WTC11 (cell line): ENCODE measurements at regions not wholly inside any gene's neighbourhood (a gene's known extent, or its start where the extent isn't known, plus 50 kb on each side); places are given as distances from the start of the nearest gene placed in this dataset.

ENCODE experiments used
- ATAC-seq: fragments of 200-7000 bp; cut with Tn5 transposase; 2 replicates; pipeline ENCODE4 v1.10.0; 2021; ENCODE audit warnings: mild to moderate bottlenecking, moderate library complexity
- CTCF ChIA-PET: fragments of 300-600 bp; sonication (Branson Sonifier 250); formaldehyde crosslinking; loops from one replicate; lab custom pipeline; 2021; ENCODE audit warnings: antibody characterized with exemption; lab: Charles Lee
- POLR2A ChIA-PET: fragments of 350-600 bp; sonication (Branson Sonifier 250); formaldehyde crosslinking; loops from one replicate; lab custom pipeline; 2021; ENCODE audit warnings: antibody characterized with exemption; lab: Charles Lee
- DNase-seq: peaks from one replicate; pipeline ENCODE4 v3.0.0; 2021; ENCODE audit warnings: low spot score
- H3K27ac Mint-ChIP-seq: 2 replicates; pipeline ENCODE4 v1.8.0; 2021; ENCODE audit warnings: mixed read lengths
- H3K27me3 Mint-ChIP-seq: 2 replicates; pipeline ENCODE4 v1.8.0; 2021; ENCODE audit warnings: low read depth, mild to moderate bottlenecking, moderate library complexity, mixed read lengths
- H3K36me3 Mint-ChIP-seq: 2 replicates; pipeline ENCODE4 v1.8.0; 2021; ENCODE audit warnings: mixed read lengths
- H3K4me1 Mint-ChIP-seq: 2 replicates; pipeline ENCODE4 v1.8.0; 2022; ENCODE audit warnings: mixed read lengths
- H3K4me3 Mint-ChIP-seq: 2 replicates; pipeline ENCODE4 v1.8.0; 2021; ENCODE audit warnings: mild to moderate bottlenecking, moderate library complexity, mixed read lengths
- H3K9me3 Mint-ChIP-seq: 2 replicates; pipeline ENCODE4 v1.8.0; 2021; ENCODE audit warnings: mixed read lengths
- CDX4 ChIP-seq: fragments of 250-450 bp; sonication (Bioruptor Pico); IDR thresholded peaks from 2 replicates; pipeline ENCODE4 v1.9.0; 2021; ENCODE audit warnings: moderate library complexity, mild to moderate bottlenecking, inconsistent platforms, borderline replicate concordance
- CREB1 ChIP-seq: sonication (generic); formaldehyde crosslinking; IDR thresholded peaks from 2 replicates; pipeline ENCODE4 v1.8.0; 2023; ENCODE audit warnings: mild to moderate bottlenecking, missing genetic modification reagents
- E2F4 ChIP-seq: sonication (generic); formaldehyde crosslinking; IDR thresholded peaks from 2 replicates; pipeline ENCODE4 v1.8.1; 2022; ENCODE audit warnings: low read depth, mild to moderate bottlenecking, moderate library complexity, missing genetic modification reagents, borderline replicate concordance
- EMX1 ChIP-seq: fragments of 250-450 bp; sonication (Bioruptor Pico); IDR thresholded peaks from 2 replicates; pipeline ENCODE4 v1.8.0; 2021; ENCODE audit warnings: mild to moderate bottlenecking
- ETV6 ChIP-seq: sonication (generic); formaldehyde crosslinking; IDR thresholded peaks from 2 replicates; pipeline ENCODE4 v1.8.1; 2022; ENCODE audit warnings: mild to moderate bottlenecking, missing genetic modification reagents
- IRF2 ChIP-seq: sonication (generic); formaldehyde crosslinking; IDR thresholded peaks from 2 replicates; pipeline ENCODE4 v1.8.0; 2022; ENCODE audit warnings: low read depth, missing genetic modification reagents, borderline replicate concordance
- MXD4 ChIP-seq: fragments of 250-450 bp; sonication (Bioruptor Pico); IDR thresholded peaks from 2 replicates; pipeline ENCODE4 v1.8.0; 2021; ENCODE audit warnings: mild to moderate bottlenecking, moderate library complexity, borderline replicate concordance
- NFATC4 ChIP-seq: fragments of 250-450 bp; sonication (Bioruptor Pico); IDR thresholded peaks from 2 replicates; pipeline ENCODE4 v1.9.0; 2021; ENCODE audit warnings: mild to moderate bottlenecking
- NR2C2 ChIP-seq: sonication (generic); formaldehyde crosslinking; IDR thresholded peaks from 2 replicates; pipeline ENCODE4 v1.8.0; 2022; ENCODE audit warnings: mild to moderate bottlenecking, missing genetic modification reagents
- OVOL2 ChIP-seq: fragments of 250-450 bp; sonication (Bioruptor Pico); IDR thresholded peaks from 2 replicates; pipeline ENCODE4 v1.9.0; 2021; ENCODE audit warnings: mild to moderate bottlenecking, borderline replicate concordance
- PREB ChIP-seq: sonication (generic); formaldehyde crosslinking; IDR thresholded peaks from 2 replicates; pipeline ENCODE4 v1.8.1; 2022; ENCODE audit warnings: mild to moderate bottlenecking, missing genetic modification reagents, moderate library complexity, borderline replicate concordance
- PRRX2 ChIP-seq: fragments of 250-450 bp; sonication (Bioruptor Pico); IDR thresholded peaks from 2 replicates; pipeline ENCODE4 v1.8.0; 2021; ENCODE audit warnings: mild to moderate bottlenecking
- SMAD3 ChIP-seq: sonication (generic); formaldehyde crosslinking; IDR thresholded peaks from 2 replicates; pipeline ENCODE4 v1.8.0; 2022; ENCODE audit warnings: missing genetic modification reagents, mild to moderate bottlenecking, borderline replicate concordance
- TEAD1 ChIP-seq: sonication (generic); formaldehyde crosslinking; IDR thresholded peaks from 2 replicates; pipeline ENCODE4 v1.8.0; 2022; ENCODE audit warnings: mild to moderate bottlenecking, missing genetic modification reagents
- TP53 ChIP-seq: sonication (generic); formaldehyde crosslinking; IDR thresholded peaks from 2 replicates; pipeline ENCODE4 v1.8.1; 2023; ENCODE audit warnings: mild to moderate bottlenecking, missing genetic modification reagents
- ZBTB21 ChIP-seq: sonication (generic); formaldehyde crosslinking; IDR thresholded peaks from 2 replicates; pipeline ENCODE4 v1.8.1; 2023; ENCODE audit warnings: mild to moderate bottlenecking, missing genetic modification reagents, borderline replicate concordance
- ZNF232 ChIP-seq: sonication (generic); formaldehyde crosslinking; IDR thresholded peaks from 2 replicates; pipeline ENCODE4 v1.8.0; 2022; ENCODE audit warnings: mild to moderate bottlenecking, missing genetic modification reagents
- ZNF263 ChIP-seq: sonication (generic); formaldehyde crosslinking; IDR thresholded peaks from 2 replicates; pipeline ENCODE4 v1.8.1; 2022; ENCODE audit warnings: low read depth, mild to moderate bottlenecking, moderate library complexity, missing genetic modification reagents
- ZNF281 ChIP-seq: sonication (generic); formaldehyde crosslinking; IDR thresholded peaks from 2 replicates; pipeline ENCODE4 v1.8.0; 2023; ENCODE audit warnings: mild to moderate bottlenecking, missing genetic modification reagents
- ZNF396 ChIP-seq: fragments of 250-450 bp; sonication (Bioruptor Pico); IDR thresholded peaks from 2 replicates; pipeline ENCODE4 v1.8.0; 2021; ENCODE audit warnings: mild to moderate bottlenecking, moderate library complexity, borderline replicate concordance
- ZNF416 ChIP-seq: fragments of 250-450 bp; sonication (Bioruptor Pico); IDR thresholded peaks from 2 replicates; pipeline ENCODE4 v1.9.0; 2021; ENCODE audit warnings: mild to moderate bottlenecking, inconsistent platforms
- ZSCAN18 ChIP-seq: fragments of 250-450 bp; sonication (Bioruptor Pico); IDR thresholded peaks from 2 replicates; pipeline ENCODE4 v2.1.2; 2022; ENCODE audit warnings: mild to moderate bottlenecking, moderate library complexity

GRCh38 chr3:101942356-101942755 lies 93.0 kb downstream of the NFKBIZ start:
- Mint-ChIP-seq H3K4me3 (no peak overlapping the region), H3K27me3 (no peaks in the 10 kb centered on the region), H3K36me3 (no peaks in the 10 kb centered on the region), H3K9me3 (no peaks in the 10 kb centered on the region), H3K27ac (no peak overlapping the region), H3K4me1 (no peaks in the 10 kb centered on the region)
- no peak for ATAC-seq
- DNase-seq, result no peak
- POLR2A ChIA-PET, result no interaction called here
- TF ChIP-seq SMAD3 (CRISPR knock-in tag), result no peak
- no peak for TF ChIP-seq TEAD1
- no peak for TF ChIP-seq ZBTB21
- no peak for TF ChIP-seq IRF2 (CRISPR knock-in tag)
- no peak for TF ChIP-seq CREB1 (CRISPR knock-in tag)
- no peak for TF ChIP-seq NFATC4
- TF ChIP-seq ZNF232 (CRISPR knock-in tag), result no peak
- TF ChIP-seq ZNF396 (CRISPR knock-in tag), result no peak
- no peak for TF ChIP-seq MXD4 (CRISPR knock-in tag)
- TF ChIP-seq PREB, result no peak
- no peak for TF ChIP-seq NR2C2 (CRISPR knock-in tag)
- TF ChIP-seq PRRX2 (CRISPR knock-in tag), result no peak
- no peak for TF ChIP-seq EMX1 (CRISPR knock-in tag)
- no peak for TF ChIP-seq TP53 (CRISPR knock-in tag)
- TF ChIP-seq CDX4 (CRISPR knock-in tag), result no peak
- TF ChIP-seq ZNF416 (CRISPR knock-in tag), result no peak
- no peak for TF ChIP-seq ZNF263 (CRISPR knock-in tag)
- CTCF ChIA-PET, result no interaction called here

GRCh38 chr3:101943029-101943428 lies 93.7 kb downstream of the NFKBIZ start:
- POLR2A ChIA-PET, result no interaction called here
- DNase-seq (no peak), ATAC-seq (no peak)
- Mint-ChIP-seq H3K4me3 (no peak overlapping the region), H3K27me3 (no peaks in the 10 kb centered on the region), H3K9me3 (peaks cover 2% of the 10 kb centered on the region), H3K4me1 (no peaks in the 10 kb centered on the region), H3K27ac (no peak overlapping the region), H3K36me3 (no peaks in the 10 kb centered on the region)
- CTCF ChIA-PET, result no interaction called here
- TF ChIP-seq ZSCAN18 (CRISPR knock-in tag) (no peak), ETV6 (CRISPR knock-in tag) (no peak), NFATC4 (no peak), OVOL2 (CRISPR knock-in tag) (no peak), EMX1 (CRISPR knock-in tag) (no peak), ZNF281 (no peak), E2F4 (CRISPR knock-in tag) (no peak)
